ENCODE measurements at regions not wholly inside any gene's neighbourhood (a gene's known extent, or its start where the extent isn't known, plus 50 kb on each side); places are given as distances from the start of the nearest gene placed in this dataset.

GRCh38 chr6:23269436-23269835 is 700.1 kb downstream of the HDGFL1 start:
- FAIRE-seq, result no peak
- DNase-seq (ENCODE audit: insufficient read length, low spot score), result no peak

- DNase-seq (ENCODE audit: insufficient read length, low spot score), result no peak
- no peak for FAIRE-seq
Measured at GRCh38 chr6:23272536-23272935, 703.2 kb downstream of the HDGFL1 start.

- DNase-seq (ENCODE audit: insufficient read length, low spot score), result no peak
- no peak for FAIRE-seq
Measured at GRCh38 chr6:23277521-23278179, 708.3 kb downstream of the HDGFL1 start.

- FAIRE-seq, result no peak
- no peak for DNase-seq (ENCODE audit: insufficient read length, low spot score)
Measured at GRCh38 chr6:23278180-23278532, 708.8 kb downstream of the HDGFL1 start.

GRCh38 chr6:23280437-23280836 is 711.1 kb downstream of the HDGFL1 start:
- DNase-seq (ENCODE audit: insufficient read length, low spot score) (no peak), FAIRE-seq (no peak)

- DNase-seq (ENCODE audit: insufficient read length, low spot score), result no peak
- FAIRE-seq, result no peak
Measured at GRCh38 chr6:23282252-23283021, 713.1 kb downstream of the HDGFL1 start.

- FAIRE-seq (no peak), DNase-seq (ENCODE audit: insufficient read length, low spot score) (no peak)
Measured at GRCh38 chr6:23293653-23294052, 724.3 kb downstream of the HDGFL1 start.

GRCh38 chr6:23301556-23301955 is 732.2 kb downstream of the HDGFL1 start:
- DNase-seq (ENCODE audit: insufficient read length, low spot score), result no peak
- no peak for FAIRE-seq

GRCh38 chr6:23302514-23302913 is 733.1 kb downstream of the HDGFL1 start:
- DNase-seq (ENCODE audit: insufficient read length, low spot score) (no peak), FAIRE-seq (no peak)

- no peak for FAIRE-seq
- DNase-seq (ENCODE audit: insufficient read length, low spot score), result no peak
Measured at GRCh38 chr6:23305325-23305943, 736.1 kb downstream of the HDGFL1 start.

GRCh38 chr6:23306251-23306950 is 737.0 kb downstream of the HDGFL1 start:
- DNase-seq (ENCODE audit: insufficient read length, low spot score) (no peak), FAIRE-seq (no peak)

- FAIRE-seq (no peak), DNase-seq (ENCODE audit: insufficient read length, low spot score) (no peak)
Measured at GRCh38 chr6:23307516-23307915, 738.1 kb downstream of the HDGFL1 start.

GRCh38 chr6:23308166-23308565 is 738.8 kb downstream of the HDGFL1 start:
- DNase-seq (ENCODE audit: insufficient read length, low spot score) (no peak), FAIRE-seq (no peak)

- FAIRE-seq, result no peak
- DNase-seq (ENCODE audit: insufficient read length, low spot score), result no peak
Measured at GRCh38 chr6:23311211-23311610, 741.8 kb downstream of the HDGFL1 start.

GRCh38 chr6:23316131-23316530 is 746.8 kb downstream of the HDGFL1 start:
- DNase-seq (ENCODE audit: insufficient read length, low spot score) (no peak), FAIRE-seq (no peak)

GRCh38 chr6:23316931-23317330 is 747.6 kb downstream of the HDGFL1 start:
- DNase-seq (ENCODE audit: insufficient read length, low spot score) (no peak), FAIRE-seq (no peak)

GRCh38 chr6:23319582-23319981 is 750.2 kb downstream of the HDGFL1 start:
- FAIRE-seq (no peak), DNase-seq (ENCODE audit: insufficient read length, low spot score) (no peak)

GRCh38 chr6:23320471-23321015 is 751.2 kb downstream of the HDGFL1 start:
- DNase-seq (ENCODE audit: insufficient read length, low spot score) (no peak), FAIRE-seq (no peak)

- FAIRE-seq (no peak), DNase-seq (ENCODE audit: insufficient read length, low spot score) (no peak)
Measured at GRCh38 chr6:23323897-23324296, 754.5 kb downstream of the HDGFL1 start.

GRCh38 chr6:23325065-23325464 is 755.7 kb downstream of the HDGFL1 start:
- FAIRE-seq (no peak), DNase-seq (ENCODE audit: insufficient read length, low spot score) (no peak)

- FAIRE-seq, result no peak
- no peak for DNase-seq (ENCODE audit: insufficient read length, low spot score)
Measured at GRCh38 chr6:23327621-23328020, 758.3 kb downstream of the HDGFL1 start.

All from GM19239 (cell line).